ENCODE measurements at regions not wholly inside any gene's neighbourhood (a gene's known extent, or its start where the extent isn't known, plus 50 kb on each side); places are given as distances from the start of the nearest gene placed in this dataset.

DNA sequence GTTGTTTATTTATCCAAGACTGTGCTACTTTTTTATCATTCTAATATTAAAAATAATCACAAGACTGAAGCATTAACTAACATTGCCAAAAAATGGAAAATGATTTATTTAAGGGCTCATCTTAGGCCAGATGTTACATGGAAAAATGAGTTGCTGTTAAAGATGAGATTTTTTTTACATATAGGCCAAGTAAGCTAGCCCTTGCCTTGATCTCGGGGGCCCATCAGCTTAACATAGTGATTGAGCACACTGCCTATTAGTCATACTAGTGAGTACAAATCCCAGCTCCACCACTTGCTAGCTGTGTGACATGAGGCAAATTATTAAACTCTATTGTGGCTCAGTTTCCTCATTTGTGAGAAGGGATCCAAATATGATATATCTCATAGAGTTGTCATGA lies 275.9 kb upstream of the SNX7 start (continued):
- TF ChIP-seq, protein P1, sequence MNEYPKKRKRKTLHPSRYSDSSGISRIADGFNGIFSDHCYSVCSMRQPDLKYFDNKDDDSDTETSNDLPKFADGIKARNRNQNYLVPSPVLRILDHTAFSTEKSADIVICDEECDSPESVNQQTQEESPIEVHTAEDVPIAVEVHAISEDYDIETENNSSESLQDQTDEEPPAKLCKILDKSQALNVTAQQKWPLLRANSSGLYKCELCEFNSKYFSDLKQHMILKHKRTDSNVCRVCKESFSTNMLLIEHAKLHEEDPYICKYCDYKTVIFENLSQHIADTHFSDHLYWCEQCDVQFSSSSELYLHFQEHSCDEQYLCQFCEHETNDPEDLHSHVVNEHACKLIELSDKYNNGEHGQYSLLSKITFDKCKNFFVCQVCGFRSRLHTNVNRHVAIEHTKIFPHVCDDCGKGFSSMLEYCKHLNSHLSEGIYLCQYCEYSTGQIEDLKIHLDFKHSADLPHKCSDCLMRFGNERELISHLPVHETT (tag by site-specific recombination; IDR thresholded peaks at IDR 0.05): no peak
- TF ChIP-seq ZNF132 (tag by site-specific recombination; IDR thresholded peaks at IDR 0.05; ENCODE audit: borderline replicate concordance) (no peak), ZNF37A (tag by site-specific recombination; IDR thresholded peaks at IDR 0.05) (no peak), ZNF2 (tag by site-specific recombination; IDR thresholded peaks at IDR 0.05) (no peak), ZNF214 (tag by site-specific recombination; IDR thresholded peaks at IDR 0.05; ENCODE audit: borderline replicate concordance) (no peak), ZBTB21 (tag by site-specific recombination; IDR thresholded peaks at IDR 0.05) (no peak)

- POLR2A ChIA-PET: interaction anchor here (0.6 kb wide), 1 partner anchor 10 kb away, joined by 6 read pairs; no protein-coding TSS in a partner anchor
These were observed 276.9 kb upstream of the SNX7 start for GRCh38 chr1:98384461-98385141.

GRCh38 chr1:98382986-98383740 lies 278.4 kb upstream of the SNX7 start:
- H3K4me3 ChIP-seq (ENCODE audit: low read depth, low read length): no peak overlapping the region
- no peaks in the 10 kb centered on the region for H3K9me3 ChIP-seq (ENCODE audit: control insufficient read depth, insufficient read depth, low read depth, low read length)
- peaks cover 7% of the 10 kb centered on the region; the same call in 1 of the 2 replicates for H3K4me1 ChIP-seq (ENCODE audit: control insufficient read depth, insufficient read depth, low read length)
- H3K36me3 ChIP-seq (ENCODE audit: control insufficient read depth in 2 of 2, insufficient read depth in 1 of 2, low read length in 2 of 2): no peaks in the 10 kb centered on the region
- POLR2A ChIA-PET: no interaction called here
- H3K27ac ChIP-seq (ENCODE audit: extremely low read depth, low read depth, low read length): no peak overlapping the region
- CTCF ChIA-PET: no interaction called here
- TF ChIP-seq KLF7 (tag by site-specific recombination; IDR thresholded peaks at IDR 0.05; ENCODE audit: borderline replicate concordance): no peak
- TF ChIP-seq HOXC10 (CRISPR knock-in tag; IDR thresholded peaks at IDR 0.05): no peak
- TF ChIP-seq ZNF350 (tag by site-specific recombination; IDR thresholded peaks at IDR 0.05): no peak
- no peak for TF ChIP-seq AEBP2 (tag by site-specific recombination; IDR thresholded peaks at IDR 0.05; ENCODE audit: borderline replicate concordance)
- no peak for TF ChIP-seq ZNF114 (tag by site-specific recombination; IDR thresholded peaks at IDR 0.05)
- TF ChIP-seq ZNF76 (tag by site-specific recombination; IDR thresholded peaks at IDR 0.05; ENCODE audit: borderline replicate concordance, low read depth): no peak
- no peak for TF ChIP-seq ZNF223 (tag by site-specific recombination; IDR thresholded peaks at IDR 0.05)
- no peak for TF ChIP-seq ZBTB1 (tag by site-specific recombination; IDR thresholded peaks at IDR 0.05)
- no peak for TF ChIP-seq ZNF26 (tag by site-specific recombination; IDR thresholded peaks at IDR 0.05)
- TF ChIP-seq ZNF274 (IDR thresholded peaks at IDR 0.05; ENCODE audit: low read length): no peak
- no peak for TF ChIP-seq ZNF274 (tag by site-specific recombination; IDR thresholded peaks at IDR 0.05; ENCODE audit: borderline replicate concordance)

More at GRCh38 chr1:98384461-98385141, 276.9 kb upstream of the SNX7 start:
- H3K4me1 ChIP-seq (ENCODE audit: control insufficient read depth, insufficient read depth, low read length): peaks cover 7% of the 10 kb centered on the region; the same call in 1 of the 2 replicates
- TF ChIP-seq SETDB1 (IDR thresholded peaks at IDR 0.05; ENCODE audit: insufficient read length, low read length): no peak
- no peak for TF ChIP-seq SALL2 (tag by site-specific recombination; IDR thresholded peaks at IDR 0.05; ENCODE audit: borderline replicate concordance)
- no peak for TF ChIP-seq SP7 (tag by site-specific recombination; IDR thresholded peaks at IDR 0.05)
- no peak for TF ChIP-seq ZNF629 (tag by site-specific recombination; IDR thresholded peaks at IDR 0.05)
- no peak for TF ChIP-seq ZNF341 (tag by site-specific recombination; IDR thresholded peaks at IDR 0.05; ENCODE audit: low read depth)
- no peak for TF ChIP-seq ZNF311 (tag by site-specific recombination; IDR thresholded peaks at IDR 0.05; ENCODE audit: borderline replicate concordance)
- no peak for TF ChIP-seq ZNF146 (tag by site-specific recombination; IDR thresholded peaks at IDR 0.05)
- no peak for TF ChIP-seq ZNF157 (tag by site-specific recombination; IDR thresholded peaks at IDR 0.05)
- no peak for TF ChIP-seq OVOL3 (tag by site-specific recombination; IDR thresholded peaks at IDR 0.05)
- TF ChIP-seq, protein P2, sequence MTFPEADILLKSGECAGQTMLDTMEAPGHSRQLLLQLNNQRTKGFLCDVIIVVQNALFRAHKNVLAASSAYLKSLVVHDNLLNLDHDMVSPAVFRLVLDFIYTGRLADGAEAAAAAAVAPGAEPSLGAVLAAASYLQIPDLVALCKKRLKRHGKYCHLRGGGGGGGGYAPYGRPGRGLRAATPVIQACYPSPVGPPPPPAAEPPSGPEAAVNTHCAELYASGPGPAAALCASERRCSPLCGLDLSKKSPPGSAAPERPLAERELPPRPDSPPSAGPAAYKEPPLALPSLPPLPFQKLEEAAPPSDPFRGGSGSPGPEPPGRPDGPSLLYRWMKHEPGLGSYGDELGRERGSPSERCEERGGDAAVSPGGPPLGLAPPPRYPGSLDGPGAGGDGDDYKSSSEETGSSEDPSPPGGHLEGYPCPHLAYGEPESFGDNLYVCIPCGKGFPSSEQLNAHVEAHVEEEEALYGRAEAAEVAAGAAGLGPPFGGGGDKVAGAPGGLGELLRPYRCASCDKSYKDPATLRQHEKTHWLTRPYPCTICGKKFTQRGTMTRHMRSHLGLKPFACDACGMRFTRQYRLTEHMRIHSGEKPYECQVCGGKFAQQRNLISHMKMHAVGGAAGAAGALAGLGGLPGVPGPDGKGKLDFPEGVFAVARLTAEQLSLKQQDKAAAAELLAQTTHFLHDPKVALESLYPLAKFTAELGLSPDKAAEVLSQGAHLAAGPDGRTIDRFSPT (tag by site-specific recombination; IDR thresholded peaks at IDR 0.05): no peak
- TF ChIP-seq ZNF600 (tag by site-specific recombination; IDR thresholded peaks at IDR 0.05): no peak
- no peak for TF ChIP-seq BCL11A (tag by site-specific recombination; IDR thresholded peaks at IDR 0.05; ENCODE audit: low read depth)
- no peak for TF ChIP-seq ZNF214 (tag by site-specific recombination; IDR thresholded peaks at IDR 0.05; ENCODE audit: borderline replicate concordance)
- TF ChIP-seq ZNF843 (tag by site-specific recombination; IDR thresholded peaks at IDR 0.05): no peak
- TF ChIP-seq ZNF776 (tag by site-specific recombination; IDR thresholded peaks at IDR 0.05; ENCODE audit: borderline replicate concordance): no peak
- TF ChIP-seq ZNF521 (tag by site-specific recombination; IDR thresholded peaks at IDR 0.05): no peak
- no peak for TF ChIP-seq ZNF701 (tag by site-specific recombination; IDR thresholded peaks at IDR 0.05)
- TF ChIP-seq ZIC2 (tag by site-specific recombination; IDR thresholded peaks at IDR 0.05): no peak
- H3K4me3 ChIP-seq (ENCODE audit: low read depth, low read length): no peak overlapping the region
- no peaks in the 10 kb centered on the region for H3K36me3 ChIP-seq (ENCODE audit: control insufficient read depth in 2 of 2, insufficient read depth in 1 of 2, low read length in 2 of 2)
- no peak overlapping the region for H3K27ac ChIP-seq (ENCODE audit: extremely low read depth, low read depth, low read length)
- H3K9me3 ChIP-seq (ENCODE audit: control insufficient read depth, insufficient read depth, low read depth, low read length): no peaks in the 10 kb centered on the region
- CTCF ChIA-PET: no interaction called here
